GM18505 (cell line): ENCODE measurements at regions not wholly inside any gene's neighbourhood (a gene's known extent, or its start where the extent isn't known, plus 50 kb on each side); places are given as distances from the start of the nearest gene placed in this dataset.

Experiments
- ATAC-seq: cut with Tn5 transposase; IDR thresholded peaks from one replicate; pipeline ENCODE4 v1.9.1; 2021; ENCODE audit not compliant: unreplicated experiment
- POLR2A ChIP-seq: IDR thresholded peaks from 4 replicates; pipeline ENCODE4 v1.6.1; 2011; ENCODE audit warnings: borderline replicate concordance; ENCODE audit not compliant: insufficient read depth, insufficient read length; ENCODE audit errors: extremely low read depth

- ATAC-seq, result no peak
Observed at GRCh38 chr4:125084608-125085007, 230.1 kb upstream of the FAT4 start.

GRCh38 chr4:125082729-125083417 is 231.9 kb upstream of the FAT4 start:
- ATAC-seq, result no peak
- TF ChIP-seq POLR2A, result no peak

More at GRCh38 chr4:125084608-125085007, 230.1 kb upstream of the FAT4 start:
- TF ChIP-seq POLR2A, result no peak

GRCh38 chr4:125072269-125072668 is 242.5 kb upstream of the FAT4 start:
- no peak for ATAC-seq
- TF ChIP-seq POLR2A, result no peak

GRCh38 chr4:125070861-125071260 is 243.9 kb upstream of the FAT4 start:
- TF ChIP-seq POLR2A, result no peak
- no peak for ATAC-seq

- no peak for TF ChIP-seq POLR2A
- ATAC-seq, result no peak
Observed at GRCh38 chr4:125062115-125063050, 252.4 kb upstream of the FAT4 start.

- no peak for TF ChIP-seq POLR2A
- ATAC-seq, result no peak
Observed at GRCh38 chr4:125060376-125060775, 254.4 kb upstream of the FAT4 start.

- no peak for TF ChIP-seq POLR2A
- no peak for ATAC-seq
Observed at GRCh38 chr4:125049711-125050110, 265.0 kb upstream of the FAT4 start.

- TF ChIP-seq POLR2A, result no peak
- no peak for ATAC-seq
Observed at GRCh38 chr4:125045311-125045710, 269.4 kb upstream of the FAT4 start.

GRCh38 chr4:125044886-125045285 is 269.9 kb upstream of the FAT4 start:
- TF ChIP-seq POLR2A, result no peak
- ATAC-seq, result no peak

GRCh38 chr4:125043486-125043885 is 271.3 kb upstream of the FAT4 start:
- TF ChIP-seq POLR2A, result no peak
- ATAC-seq, result no peak

GRCh38 chr4:125042041-125042440 is 272.7 kb upstream of the FAT4 start:
- no peak for ATAC-seq
- no peak for TF ChIP-seq POLR2A

GRCh38 chr4:125041372-125041930 is 273.3 kb upstream of the FAT4 start:
- ATAC-seq, result no peak
- TF ChIP-seq POLR2A, result no peak

GRCh38 chr4:125039550-125039949 is 275.2 kb upstream of the FAT4 start:
- no peak for ATAC-seq
- TF ChIP-seq POLR2A, result no peak

- no peak for ATAC-seq
- TF ChIP-seq POLR2A, result no peak
Observed at GRCh38 chr4:125022855-125023501, 291.8 kb upstream of the FAT4 start.

GRCh38 chr4:125021189-125021588 is 293.6 kb upstream of the FAT4 start:
- no peak for TF ChIP-seq POLR2A
- ATAC-seq, result no peak
